ENCODE measurements at regions not wholly inside any gene's neighbourhood (a gene's known extent, or its start where the extent isn't known, plus 50 kb on each side); places are given as distances from the start of the nearest gene placed in this dataset.

DNA sequence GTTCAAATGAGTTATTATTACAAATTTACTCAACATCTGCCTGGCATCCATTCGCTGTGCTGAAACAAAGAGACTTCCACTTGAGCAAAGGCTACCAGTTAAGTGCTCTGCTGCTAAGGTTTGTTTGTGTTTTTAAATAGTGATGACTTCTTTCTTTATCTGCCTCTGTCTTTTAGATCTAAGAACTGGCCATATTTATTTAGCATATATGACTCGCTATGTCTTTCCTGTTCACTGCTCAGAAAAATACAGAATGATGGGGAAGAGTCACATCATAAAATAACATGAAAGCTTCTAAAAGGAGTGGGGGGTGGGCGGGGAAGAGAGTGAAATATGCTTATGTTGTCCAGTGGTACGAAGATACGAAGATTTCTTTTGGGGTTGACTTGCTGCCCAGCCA, 322.2 kb downstream of the GPAT3 start:
- H3K4me3 ChIP-seq (ENCODE audit: low read depth, low read length): no peak overlapping the region

GRCh38 chr4:83855044-83855443, 319.1 kb downstream of the GPAT3 start:
- TF ChIP-seq, protein P1, sequence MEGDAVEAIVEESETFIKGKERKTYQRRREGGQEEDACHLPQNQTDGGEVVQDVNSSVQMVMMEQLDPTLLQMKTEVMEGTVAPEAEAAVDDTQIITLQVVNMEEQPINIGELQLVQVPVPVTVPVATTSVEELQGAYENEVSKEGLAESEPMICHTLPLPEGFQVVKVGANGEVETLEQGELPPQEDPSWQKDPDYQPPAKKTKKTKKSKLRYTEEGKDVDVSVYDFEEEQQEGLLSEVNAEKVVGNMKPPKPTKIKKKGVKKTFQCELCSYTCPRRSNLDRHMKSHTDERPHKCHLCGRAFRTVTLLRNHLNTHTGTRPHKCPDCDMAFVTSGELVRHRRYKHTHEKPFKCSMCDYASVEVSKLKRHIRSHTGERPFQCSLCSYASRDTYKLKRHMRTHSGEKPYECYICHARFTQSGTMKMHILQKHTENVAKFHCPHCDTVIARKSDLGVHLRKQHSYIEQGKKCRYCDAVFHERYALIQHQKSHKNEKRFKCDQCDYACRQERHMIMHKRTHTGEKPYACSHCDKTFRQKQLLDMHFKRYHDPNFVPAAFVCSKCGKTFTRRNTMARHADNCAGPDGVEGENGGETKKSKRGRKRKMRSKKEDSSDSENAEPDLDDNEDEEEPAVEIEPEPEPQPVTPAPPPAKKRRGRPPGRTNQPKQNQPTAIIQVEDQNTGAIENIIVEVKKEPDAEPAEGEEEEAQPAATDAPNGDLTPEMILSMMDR (conservative IDR thresholded peaks at IDR 0.05; ENCODE audit: low read depth, low read length): no peak
- H3K4me3 ChIP-seq (ENCODE audit: low read depth, low read length): no peak overlapping the region
- DNase-seq (ENCODE audit: low read depth): peak; percentile 97

More for the DNA sequence above, 322.2 kb downstream of the GPAT3 start:
- no peak for DNase-seq (ENCODE audit: low read depth)
- TF ChIP-seq, protein P1 (conservative IDR thresholded peaks at IDR 0.05; ENCODE audit: low read depth, low read length): no peak

DNA sequence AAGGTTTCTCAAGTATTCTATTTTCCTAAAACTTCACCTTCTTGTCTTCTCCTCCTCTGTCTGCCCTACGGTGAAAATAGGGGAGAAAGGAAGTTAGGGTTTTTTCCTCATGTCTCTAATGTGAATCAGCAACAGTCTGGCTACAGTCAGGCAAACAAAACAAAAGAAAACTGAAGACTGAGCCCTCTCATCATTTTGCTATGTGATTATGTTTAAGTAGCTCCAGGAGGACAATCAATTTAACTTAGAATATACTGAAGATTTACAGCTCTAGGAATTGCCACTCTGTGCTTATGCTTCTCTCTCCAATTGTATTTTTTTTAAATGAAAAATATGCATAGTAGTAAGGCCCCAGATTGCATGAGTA, 316.2 kb downstream of the GPAT3 start:
- H3K4me3 ChIP-seq (ENCODE audit: low read depth, low read length): no peak overlapping the region
- DNase-seq (ENCODE audit: low read depth): no peak
- TF ChIP-seq, protein P1 (conservative IDR thresholded peaks at IDR 0.05; ENCODE audit: low read depth, low read length): no peak

DNA sequence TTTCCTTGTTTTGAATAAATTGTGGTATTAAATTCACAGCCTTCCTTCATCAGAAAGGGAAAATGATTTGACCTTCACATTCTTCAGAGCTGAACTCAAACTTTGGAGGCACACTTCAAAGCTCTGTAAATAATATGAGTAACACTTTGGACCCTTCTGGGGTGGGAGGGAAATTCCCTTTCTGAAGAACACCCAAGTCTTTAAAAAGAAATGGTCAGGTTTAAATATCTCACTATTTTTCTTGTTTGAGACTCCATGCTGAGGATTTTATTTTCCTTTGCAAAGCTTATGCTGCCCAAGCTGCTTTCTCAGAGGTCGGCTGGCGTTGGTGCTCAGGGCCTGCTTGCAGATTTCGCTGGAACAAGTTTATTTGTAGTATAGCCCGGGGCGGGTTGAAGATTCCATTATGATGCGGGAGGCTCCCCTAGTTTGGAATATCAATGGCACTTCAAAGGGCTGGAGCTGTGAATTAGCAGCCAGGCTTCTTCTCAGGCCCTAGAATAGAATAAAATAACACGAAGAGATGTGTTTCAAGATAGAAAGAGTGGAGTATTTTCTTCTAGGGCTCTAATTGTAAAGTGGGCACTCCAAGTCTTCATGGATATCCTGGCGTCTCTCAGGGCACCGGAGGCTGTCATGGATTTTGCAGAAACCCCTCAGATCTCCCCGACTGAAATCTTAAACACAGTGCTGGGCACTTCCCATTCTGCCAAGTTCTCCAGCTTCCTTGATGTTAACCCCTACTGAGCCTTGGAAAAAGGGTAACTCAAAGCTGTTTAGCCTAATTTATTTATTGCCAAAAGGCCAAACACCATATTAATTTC, 315.6 kb downstream of the GPAT3 start:
- DNase-seq (ENCODE audit: low read depth): no peak
- TF ChIP-seq, protein P1 (conservative IDR thresholded peaks at IDR 0.05; ENCODE audit: low read depth, low read length): no peak
- no peak overlapping the region for H3K4me3 ChIP-seq (ENCODE audit: low read depth, low read length)

GRCh38 chr4:83850435-83850834, 314.5 kb downstream of the GPAT3 start:
- TF ChIP-seq, protein P1 (conservative IDR thresholded peaks at IDR 0.05; ENCODE audit: low read depth, low read length): no peak
- no peak overlapping the region for H3K4me3 ChIP-seq (ENCODE audit: low read depth, low read length)
- peak; percentile 67 for DNase-seq (ENCODE audit: low read depth)

DNA sequence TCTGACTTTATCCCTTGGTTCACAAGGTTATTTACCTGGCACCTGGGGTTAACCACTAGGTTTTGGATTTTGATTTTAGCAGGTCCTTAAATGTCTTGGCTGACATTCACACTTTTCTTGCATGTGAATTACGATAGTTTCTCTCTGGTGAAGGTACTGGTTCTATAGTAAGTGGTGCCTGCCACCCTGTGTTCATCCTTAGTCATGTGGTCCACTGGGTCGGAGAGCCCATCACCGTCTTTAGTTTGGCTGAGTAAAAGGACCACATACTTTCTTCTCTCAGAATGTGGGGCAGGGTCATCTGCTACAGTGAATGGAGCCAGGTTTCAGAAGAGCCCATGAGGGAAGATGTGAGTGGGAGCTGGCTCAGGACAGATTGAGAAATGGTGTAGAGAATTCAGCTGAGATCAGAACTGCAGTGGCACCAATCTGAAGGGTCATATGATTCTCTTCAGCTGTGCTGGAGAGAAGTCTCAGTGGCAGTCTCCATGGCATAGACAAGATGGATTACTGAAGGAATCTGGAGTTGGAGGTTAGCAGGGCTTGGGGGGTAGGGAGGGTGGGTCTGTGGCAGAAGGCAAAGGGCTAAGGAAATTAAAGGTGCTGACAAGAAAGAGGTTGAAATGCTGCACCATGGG, 310.4 kb downstream of the GPAT3 start:
- TF ChIP-seq, protein P1 (conservative IDR thresholded peaks at IDR 0.05; ENCODE audit: low read depth, low read length): no peak
- DNase-seq (ENCODE audit: low read depth): no peak
- H3K4me3 ChIP-seq (ENCODE audit: low read depth, low read length): no peak overlapping the region

Data from epithelial cell of proximal tubule (primary cell).